HepG2 (cell line): ENCODE measurements at regions not wholly inside any gene's neighbourhood (a gene's known extent, or its start where the extent isn't known, plus 50 kb on each side); places are given as distances from the start of the nearest gene placed in this dataset.

Experiments
- MED1 ChIP-seq: sonication (generic); formaldehyde crosslinking; IDR thresholded peaks from 2 replicates; pipeline ENCODE4 v1.4.0; 2020; ENCODE audit warnings: missing genetic modification reagents
- NFYC ChIP-seq: IDR thresholded peaks from 2 replicates; pipeline ENCODE4 v1.6.1; 2016; ENCODE audit warnings: missing genetic modification reagents, missing compliant biosample characterization
- RAD21 ChIP-seq: fragments of 450-650 bp; formaldehyde crosslinking; IDR thresholded peaks from 2 replicates; pipeline ENCODE4 v1.5.0; 2020; ENCODE audit warnings: mild to moderate bottlenecking
- SP1 ChIP-seq, 2 experiments: fragments of 450-650 bp in 1 of 2; sonication (generic) in 1 of 2; formaldehyde crosslinking in 1 of 2; IDR thresholded peaks; 2 replicates each; pipeline versions ENCODE4 v1.4.0 to v1.6.1; 2016 to 2020; ENCODE audit warnings: missing genetic modification reagents in 1 of 2
- TCF7L2 ChIP-seq: IDR thresholded peaks from 2 replicates; pipeline ENCODE4 v1.6.1; 2011; ENCODE audit warnings: mild to moderate bottlenecking, low read depth, low read length, moderate library complexity
- TSC22D2 ChIP-seq: sonication (generic); formaldehyde crosslinking; IDR thresholded peaks from 2 replicates; pipeline ENCODE4 v1.5.1; 2020; ENCODE audit warnings: missing genetic modification reagents, mild to moderate bottlenecking, borderline replicate concordance

GRCh38 chr18:38789141-38789540 is 1223.5 kb upstream of the CELF4 start:
- TF ChIP-seq RAD21 (CRISPR knock-in tag) (no peak), SP1 (IDR thresholded peaks at IDR 0.05) (no peak), SP1 (CRISPR knock-in tag; IDR thresholded peaks at IDR 0.05) (no peak), TSC22D2 (CRISPR knock-in tag) (no peak), TCF7L2 (no peak), MED1 (CRISPR knock-in tag) (no peak), NFYC (CRISPR knock-in tag) (no peak)
